ENCODE measurements at regions not wholly inside any gene's neighbourhood (a gene's known extent, or its start where the extent isn't known, plus 50 kb on each side); places are given as distances from the start of the nearest gene placed in this dataset.

GRCh38 chr19:30757837-30758617 is 385.8 kb downstream of the ZNF536 start:
- H3K4me3 ChIP-seq (ENCODE audit: low read length) = no peak overlapping the region
- no peak for DNase-seq (ENCODE audit: low read depth)
- TF ChIP-seq CTCF (conservative IDR thresholded peaks at IDR 0.05; ENCODE audit: low read depth, low read length) = no peak

- no peak for TF ChIP-seq CTCF (conservative IDR thresholded peaks at IDR 0.05; ENCODE audit: low read depth, low read length)
- no peak overlapping the region for H3K4me3 ChIP-seq (ENCODE audit: low read length)
- DNase-seq (ENCODE audit: low read depth) = no peak
These were observed 385.1 kb downstream of the ZNF536 start for GRCh38 chr19:30757104-30757836.

- TF ChIP-seq CTCF (conservative IDR thresholded peaks at IDR 0.05; ENCODE audit: low read depth, low read length) = no peak
- no peak for DNase-seq (ENCODE audit: low read depth)
These were observed 383.4 kb downstream of the ZNF536 start for GRCh38 chr19:30755581-30755980.

GRCh38 chr19:30754162-30754561 is 382.0 kb downstream of the ZNF536 start:
- no peak overlapping the region for H3K4me3 ChIP-seq (ENCODE audit: low read length)

More at GRCh38 chr19:30755581-30755980, 383.4 kb downstream of the ZNF536 start:
- H3K4me3 ChIP-seq (ENCODE audit: low read length) = no peak overlapping the region

GRCh38 chr19:30752876-30753275 is 380.7 kb downstream of the ZNF536 start:
- TF ChIP-seq CTCF (conservative IDR thresholded peaks at IDR 0.05; ENCODE audit: low read depth, low read length) = no peak
- no peak for DNase-seq (ENCODE audit: low read depth)
- H3K4me3 ChIP-seq (ENCODE audit: low read length) = no peak overlapping the region

More at GRCh38 chr19:30754162-30754561, 382.0 kb downstream of the ZNF536 start:
- no peak for DNase-seq (ENCODE audit: low read depth)
- TF ChIP-seq CTCF (conservative IDR thresholded peaks at IDR 0.05; ENCODE audit: low read depth, low read length) = no peak

GRCh38 chr19:30752201-30752600 is 380.0 kb downstream of the ZNF536 start:
- TF ChIP-seq CTCF (conservative IDR thresholded peaks at IDR 0.05; ENCODE audit: low read depth, low read length) = no peak
- no peak for DNase-seq (ENCODE audit: low read depth)
- no peak overlapping the region for H3K4me3 ChIP-seq (ENCODE audit: low read length)
